Epithelial cell of proximal tubule (primary cell): ENCODE measurements at regions not wholly inside any gene's neighbourhood (a gene's known extent, or its start where the extent isn't known, plus 50 kb on each side); places are given as distances from the start of the nearest gene placed in this dataset.

Source experiments
- DNase-seq: peaks from one replicate; pipeline ENCODE4 v3.0.0-alpha.2; 2011; ENCODE audit warnings: low read depth
- H3K4me3 ChIP-seq: 2 replicates; pipeline ENCODE4 v1.5.1; 2011; ENCODE audit warnings: low read depth, mild to moderate bottlenecking, low read length
- CTCF ChIP-seq: conservative IDR thresholded peaks from 2 replicates; pipeline ENCODE4 v1.5.1; 2012; ENCODE audit warnings: low read depth, mild to moderate bottlenecking, low read length

GRCh38 chr1:58862728-58863385 lies 79.0 kb upstream of the JUN start:
- no peak for DNase-seq
- TF ChIP-seq CTCF = no peak
- H3K4me3 ChIP-seq = no peak overlapping the region

DNA sequence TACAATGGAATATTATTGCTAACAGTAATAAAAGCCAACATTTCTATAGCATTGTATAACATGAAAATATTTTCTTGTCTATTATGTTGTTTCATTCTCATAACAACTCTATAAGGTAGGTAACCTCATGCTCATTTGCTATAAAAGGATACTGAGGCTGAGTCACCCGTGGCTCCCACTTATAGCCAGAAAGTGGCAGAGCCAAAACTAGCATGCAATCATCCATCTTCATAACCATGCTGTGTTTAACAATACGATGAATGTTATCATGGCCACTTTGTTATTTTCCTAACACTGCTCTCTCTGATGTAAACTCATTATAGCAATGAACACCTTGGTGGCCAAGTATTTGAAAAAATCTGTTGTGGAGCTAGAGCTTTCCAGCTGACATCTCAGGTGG lies 80.8 kb upstream of the JUN start:
- DNase-seq = no peak
- no peak for TF ChIP-seq CTCF
- H3K4me3 ChIP-seq = no peak overlapping the region

DNA sequence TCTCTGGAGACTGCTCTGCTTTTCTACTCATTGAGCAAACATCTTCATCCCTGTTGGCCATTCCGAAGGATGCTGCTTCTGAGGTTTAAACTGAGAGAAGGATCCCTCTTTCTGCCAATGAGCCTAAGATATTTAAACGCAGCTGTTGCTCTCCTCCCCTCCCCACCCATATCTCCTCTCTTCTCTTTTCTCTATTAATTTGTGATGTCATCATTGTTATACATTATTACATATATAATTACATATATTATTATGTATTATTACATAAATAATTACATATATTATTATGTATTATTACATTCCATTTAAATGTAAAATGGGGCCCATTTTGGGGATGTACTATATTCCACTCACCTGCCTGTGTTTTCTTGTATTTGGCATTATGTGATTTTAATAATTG lies 82.7 kb upstream of the JUN start:
- TF ChIP-seq CTCF = no peak
- H3K4me3 ChIP-seq = no peak overlapping the region
- DNase-seq = no peak

DNA sequence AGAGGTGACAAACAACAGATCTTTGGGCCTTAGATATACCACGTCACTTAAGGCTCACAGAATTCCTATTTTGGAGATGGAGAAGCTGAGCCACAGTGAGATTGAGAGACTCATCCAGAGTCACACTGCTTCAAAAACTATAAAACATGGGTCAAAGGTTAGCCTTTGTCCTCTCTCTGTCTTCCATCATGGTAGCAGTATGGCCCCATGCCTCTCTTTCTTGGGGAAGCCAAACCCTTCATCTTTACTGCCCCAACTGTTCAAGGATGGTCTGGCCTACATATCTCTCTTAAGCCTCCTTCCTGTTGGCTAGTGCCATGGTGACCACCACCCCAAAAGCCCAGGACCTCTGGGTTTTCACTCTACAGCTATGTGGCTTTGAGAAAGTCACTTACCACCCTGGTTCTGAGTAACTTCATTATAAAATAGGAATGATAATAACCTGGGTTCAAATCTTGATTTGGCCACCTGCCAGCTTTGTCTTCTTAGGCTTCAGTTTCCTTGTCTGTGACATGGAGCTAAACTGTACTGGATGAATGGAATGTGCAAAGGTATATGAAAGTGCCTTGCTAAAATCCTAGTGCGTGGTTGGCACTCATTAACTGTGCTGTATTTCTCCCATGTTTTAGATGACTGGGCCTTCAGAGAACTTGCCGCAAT lies 85.9 kb upstream of the JUN start:
- no peak for TF ChIP-seq CTCF
- no peak overlapping the region for H3K4me3 ChIP-seq

DNA sequence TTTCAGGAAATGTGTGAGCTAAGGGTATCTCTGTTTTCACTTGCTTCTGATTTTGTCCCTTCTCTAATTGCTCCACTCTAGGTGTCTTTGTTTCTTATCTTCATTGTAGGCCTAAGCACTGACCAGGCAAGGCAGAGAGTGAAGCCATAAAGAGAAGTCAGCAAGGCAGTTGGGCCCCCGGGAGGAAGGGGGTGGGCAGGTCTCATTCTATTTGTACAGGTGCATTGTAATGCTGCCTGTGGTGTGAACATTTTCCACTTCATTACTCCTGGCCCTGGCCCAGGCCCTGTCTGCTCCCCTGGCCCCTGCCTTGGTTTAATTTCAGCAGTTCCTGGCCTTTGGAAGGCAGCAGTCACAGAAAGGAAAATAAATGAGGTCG lies 86.4 kb upstream of the JUN start:
- TF ChIP-seq CTCF = no peak
- no peak overlapping the region for H3K4me3 ChIP-seq
- DNase-seq = no peak

More for the DNA sequence above, 85.9 kb upstream of the JUN start:
- DNase-seq = no peak

GRCh38 chr1:58874342-58874741 lies 90.5 kb upstream of the JUN start:
- H3K4me3 ChIP-seq = no peak overlapping the region
- no peak for DNase-seq
- TF ChIP-seq CTCF = no peak
